ENCODE measurements at regions not wholly inside any gene's neighbourhood (a gene's known extent, or its start where the extent isn't known, plus 50 kb on each side); places are given as distances from the start of the nearest gene placed in this dataset.
"Not testable (repeated sequence)": the region's sequence is repeated elsewhere in the genome, so short reads cannot be mapped to it uniquely, and the experiment has no call there.

GRCh38 chr13:65268009-65268408 lies 1962.1 kb downstream of the PCDH9 start:
- no peak for DNase-seq
- ATAC-seq (ENCODE audit: poor library complexity): no peak
- intact Hi-C loops (cut with DNase I): no loop called here

DNA sequence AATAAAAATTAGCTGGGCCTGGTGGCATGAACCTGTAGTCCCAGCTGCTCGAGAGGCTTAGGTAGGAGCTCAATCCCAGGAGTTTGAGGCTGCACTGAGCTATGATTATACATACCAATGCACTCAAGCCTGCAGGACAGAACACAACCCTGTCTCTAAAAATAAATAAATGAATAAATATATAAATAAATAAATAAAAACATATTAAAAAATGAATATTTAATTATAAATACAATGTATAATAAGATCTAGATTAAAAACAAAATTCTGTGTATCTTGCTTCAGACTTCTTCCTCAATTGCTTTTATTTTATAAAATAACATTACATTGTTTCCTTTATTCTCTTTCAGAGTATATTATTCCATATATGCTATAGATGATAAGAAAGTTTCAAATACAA lies 1964.1 kb downstream of the PCDH9 start:
- ATAC-seq (ENCODE audit: poor library complexity) (no peak), DNase-seq (no peak)
- intact Hi-C loops (cut with DNase I): no loop called here

DNA sequence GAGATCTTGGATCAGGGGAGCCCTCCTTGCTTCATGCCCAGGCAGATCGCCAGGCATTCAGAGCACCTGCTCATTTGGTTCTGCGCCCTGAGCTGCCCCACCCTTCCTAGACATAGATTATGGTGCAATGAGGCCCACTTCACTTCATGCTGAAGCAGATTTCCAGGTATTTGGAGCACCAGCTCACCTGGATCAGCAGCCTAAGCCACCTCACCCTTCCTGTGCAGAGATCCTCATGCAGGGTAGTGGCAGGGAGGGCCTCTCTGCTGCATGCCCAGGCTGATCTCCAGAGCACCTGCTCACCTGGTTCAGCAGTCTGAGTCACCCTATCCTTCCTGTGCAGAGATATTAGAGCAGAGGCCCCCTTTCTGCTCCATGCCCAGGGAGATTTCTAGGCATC lies 1966.1 kb downstream of the PCDH9 start:
- DNase-seq (no peak), ATAC-seq (ENCODE audit: poor library complexity) (no peak)
- intact Hi-C loops (cut with DNase I): no loop called here

DNA sequence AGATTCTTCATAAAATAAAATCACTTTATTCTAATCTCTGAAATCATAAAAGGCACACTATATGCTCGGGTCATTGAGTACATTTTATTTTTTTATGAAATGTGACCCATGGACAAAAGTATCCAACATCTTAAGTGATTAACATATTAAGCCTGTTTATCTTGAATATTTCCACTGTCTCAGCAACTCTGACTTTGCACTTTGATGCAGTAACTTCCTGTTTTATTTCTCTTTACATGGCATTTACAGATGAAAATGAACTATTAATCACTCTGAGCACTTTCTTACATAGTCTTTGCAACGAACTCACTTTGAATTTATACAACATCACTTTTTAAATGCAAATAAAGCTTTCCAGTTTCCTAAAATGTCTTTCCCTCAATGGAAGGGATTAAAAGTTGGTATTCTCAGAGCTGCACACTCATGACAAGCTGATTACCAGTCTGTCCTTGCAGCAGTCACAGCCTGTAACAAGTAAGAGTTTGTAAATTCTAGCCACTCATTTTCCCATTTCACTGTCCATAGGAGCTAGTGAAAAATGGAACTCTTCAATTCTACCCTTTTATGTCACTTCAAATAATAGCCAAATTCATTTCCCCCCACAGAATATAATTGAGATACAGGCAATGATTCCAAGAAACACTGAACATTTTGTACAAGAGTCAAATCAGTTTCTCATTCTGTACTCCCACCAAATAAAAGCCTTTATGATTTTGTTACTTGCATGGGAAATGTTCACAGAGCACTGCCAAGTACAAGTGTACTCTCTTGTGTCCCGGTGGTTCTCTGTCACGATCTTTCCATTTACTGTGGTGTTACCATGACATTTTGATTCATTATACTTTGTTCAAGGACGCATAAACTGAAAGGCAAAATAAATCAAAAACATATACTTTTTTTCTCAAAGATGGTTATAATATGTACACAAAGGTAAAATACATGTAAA lies 1968.9 kb downstream of the PCDH9 start:
- intact Hi-C loops (cut with DNase I): no loop called here
- DNase-seq (no peak), ATAC-seq (ENCODE audit: poor library complexity) (no peak)

DNA sequence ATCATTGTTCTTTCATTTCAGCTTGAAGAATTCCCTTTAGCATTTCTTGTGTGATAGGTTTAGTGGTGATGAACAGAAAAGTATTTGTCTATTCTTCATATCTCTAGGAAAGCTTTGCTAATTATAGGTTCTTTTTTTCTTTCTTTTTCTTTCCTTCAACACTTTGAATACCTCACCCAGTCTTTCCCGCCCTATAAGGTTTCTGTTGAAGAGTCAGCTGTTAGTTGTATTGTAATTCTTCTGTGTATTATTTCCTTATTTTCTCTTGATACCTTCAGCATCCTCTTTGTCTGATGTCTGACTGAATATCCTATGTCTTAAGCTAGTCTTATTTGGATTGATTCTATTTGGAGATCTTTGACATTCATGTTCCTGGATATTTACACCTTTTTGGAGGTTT lies 1989.4 kb downstream of the PCDH9 start:
- intact Hi-C loops (cut with DNase I): no loop called here
- no peak for ATAC-seq (ENCODE audit: poor library complexity)
- DNase-seq: no peak

DNA sequence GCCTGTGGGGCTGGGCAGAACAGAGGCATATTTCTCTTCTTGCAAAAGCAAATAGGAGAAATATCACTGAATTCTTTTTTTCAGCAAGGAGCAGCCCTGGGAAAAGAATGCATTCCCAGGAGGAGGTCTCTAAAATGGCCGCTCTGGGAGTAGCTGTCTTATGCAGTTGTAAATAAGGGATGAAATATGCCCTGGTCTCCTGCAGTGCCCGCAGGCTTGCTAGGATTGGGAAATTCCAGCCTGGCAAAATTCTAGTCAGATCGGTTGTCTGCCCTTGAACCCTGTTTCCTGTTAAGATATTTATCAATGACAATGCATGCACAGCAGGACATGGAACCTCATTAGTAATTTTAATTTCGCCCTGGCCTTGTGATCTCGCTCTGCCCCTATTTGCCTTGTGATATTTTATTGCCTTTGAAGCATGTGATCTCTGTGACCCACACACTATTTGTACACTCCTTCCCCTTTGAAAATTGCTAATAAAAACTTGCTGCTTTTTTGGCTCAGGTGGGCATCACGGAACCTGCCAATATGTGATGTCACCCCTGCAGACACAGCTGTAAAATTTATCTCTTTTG lies 1993.2 kb downstream of the PCDH9 start:
- intact Hi-C loops (cut with DNase I): no loop called here
- ATAC-seq (ENCODE audit: poor library complexity) (no peak), DNase-seq (no peak)

DNA sequence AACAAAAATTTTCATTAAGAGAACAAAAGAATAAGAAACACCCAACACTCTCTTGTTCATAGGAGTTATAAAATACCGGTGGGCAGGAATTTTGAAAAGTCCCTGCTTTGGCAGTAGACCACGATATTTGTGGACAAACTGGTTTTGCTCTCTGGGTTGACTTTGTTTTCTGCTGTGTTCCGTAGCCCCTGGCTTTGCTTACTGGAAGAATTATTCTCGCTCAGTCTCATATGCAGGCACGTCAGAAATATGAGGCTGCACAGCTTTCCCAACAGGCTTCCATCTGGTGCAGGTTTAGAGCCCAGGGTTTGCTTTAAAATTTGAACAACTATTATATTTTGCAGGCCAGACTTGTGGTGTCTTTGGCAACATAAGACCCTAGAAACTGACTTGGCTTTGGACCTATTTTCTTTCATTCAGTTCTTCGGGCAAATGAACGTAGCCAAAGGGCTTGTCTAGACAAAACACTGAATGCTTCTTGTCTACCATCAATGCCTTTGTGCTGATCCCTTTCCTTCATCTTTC lies 2012.6 kb downstream of the PCDH9 start:
- DNase-seq (no peak), ATAC-seq (ENCODE audit: poor library complexity) (no peak)
- intact Hi-C loops (cut with DNase I): no loop called here

DNA sequence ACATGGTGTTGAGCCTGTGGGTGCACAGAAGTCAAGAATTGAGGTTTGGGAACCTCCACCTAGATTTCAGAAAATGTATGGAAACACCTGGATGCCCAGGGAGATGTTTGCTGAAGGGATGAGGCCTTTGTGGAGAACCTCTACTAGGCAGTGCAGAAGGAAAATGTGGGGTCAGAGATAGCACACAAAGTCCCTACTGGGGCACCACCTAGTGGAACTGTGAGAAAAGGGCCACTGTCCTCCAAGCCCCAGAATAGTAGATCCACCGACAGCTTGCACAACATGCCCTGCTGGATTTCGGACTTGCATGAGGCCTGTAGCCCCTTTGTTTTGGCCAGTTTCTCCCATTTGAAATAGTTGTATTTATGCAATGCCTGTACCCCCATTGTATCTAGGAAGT lies 2027.3 kb downstream of the PCDH9 start:
- intact Hi-C loops (cut with DNase I); DNase-seq; ATAC-seq (ENCODE audit: poor library complexity): not testable (repeated sequence)

DNA sequence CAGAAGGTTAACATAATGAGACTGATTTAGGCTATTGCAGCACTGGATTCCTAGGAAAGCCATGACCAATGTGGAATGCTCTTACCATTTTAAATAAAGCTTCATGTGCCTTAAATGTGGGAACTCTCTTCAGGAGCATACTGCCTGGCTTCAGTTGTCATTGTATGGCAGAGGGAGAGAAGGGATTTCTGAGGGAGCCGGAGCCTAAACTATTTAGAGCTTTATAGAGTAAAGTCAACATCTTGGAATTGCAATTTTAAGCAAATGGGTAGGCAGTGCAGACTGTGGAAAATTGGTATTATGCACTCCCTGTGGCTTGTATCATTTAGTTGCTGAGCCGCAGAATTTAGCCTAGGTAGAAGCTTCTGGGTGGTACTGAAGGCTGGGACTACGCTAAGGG lies 2041.4 kb downstream of the PCDH9 start:
- DNase-seq: no peak
- intact Hi-C loops (cut with DNase I): no loop called here
- ATAC-seq (ENCODE audit: poor library complexity): no peak

DNA sequence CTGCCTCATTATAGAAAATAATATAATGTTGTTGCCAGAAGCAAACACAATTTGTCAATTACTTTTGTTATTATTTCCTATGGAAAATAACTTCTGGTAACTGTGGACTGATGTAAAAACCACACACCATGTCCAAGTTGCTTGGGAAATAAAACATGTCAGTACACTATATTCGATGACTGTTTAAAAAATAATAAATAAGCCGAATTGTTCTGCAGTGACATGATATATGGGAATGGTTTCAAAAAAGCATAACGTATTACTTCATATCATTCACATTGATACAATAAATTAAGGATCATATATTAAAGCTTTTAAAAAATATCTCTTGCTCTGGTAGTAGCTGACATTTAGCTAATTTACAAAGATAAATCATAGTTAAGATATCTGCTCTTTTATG lies 2062.1 kb downstream of the PCDH9 start:
- ATAC-seq (ENCODE audit: poor library complexity) (no peak), DNase-seq (no peak)
- intact Hi-C loops (cut with DNase I): no loop called here

DNA sequence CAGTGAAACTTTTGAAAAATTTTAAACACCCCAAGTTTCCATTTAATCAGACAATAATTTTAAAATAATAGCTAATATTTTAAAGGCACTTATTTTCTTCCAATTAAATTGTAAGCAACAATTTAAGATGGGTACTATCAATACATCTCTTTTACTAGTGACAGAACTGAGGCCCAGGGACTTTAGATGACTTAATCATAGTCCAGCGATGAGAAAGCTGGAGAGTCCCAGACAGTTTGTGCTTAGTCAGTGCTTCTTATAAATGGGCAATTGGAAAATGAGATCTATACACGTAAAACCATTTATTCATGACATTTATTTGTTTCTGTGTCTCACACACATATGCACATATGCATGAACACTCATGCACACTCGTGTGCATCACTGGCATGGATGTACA lies 2063.5 kb downstream of the PCDH9 start:
- DNase-seq (no peak), ATAC-seq (ENCODE audit: poor library complexity) (no peak)
- intact Hi-C loops (cut with DNase I): no loop called here

DNA sequence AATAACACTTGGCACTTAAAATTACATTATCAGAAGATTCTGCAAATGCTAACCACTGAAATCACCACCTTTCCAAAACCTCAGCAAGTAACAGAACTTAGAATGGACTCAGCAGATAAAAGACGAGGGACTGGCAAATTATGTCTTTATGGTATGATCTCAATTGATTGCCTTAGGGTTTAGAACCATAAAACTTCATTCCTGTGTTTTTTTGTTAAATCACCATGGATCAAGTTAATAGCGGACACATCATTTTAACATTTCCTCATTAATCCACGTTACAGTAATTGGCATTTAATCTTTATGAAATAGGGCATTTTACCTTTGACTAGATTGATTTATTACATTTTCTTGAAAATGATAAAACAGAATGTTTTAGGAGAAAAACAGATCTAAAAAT lies 2070.3 kb downstream of the PCDH9 start:
- intact Hi-C loops (cut with DNase I): no loop called here
- ATAC-seq (ENCODE audit: poor library complexity) (no peak), DNase-seq (no peak)

GRCh38 chr13:65155861-65156260 lies 2074.3 kb downstream of the PCDH9 start:
- no peak for DNase-seq
- intact Hi-C loops (cut with DNase I): no loop called here
- no peak for ATAC-seq (ENCODE audit: poor library complexity)

DNA sequence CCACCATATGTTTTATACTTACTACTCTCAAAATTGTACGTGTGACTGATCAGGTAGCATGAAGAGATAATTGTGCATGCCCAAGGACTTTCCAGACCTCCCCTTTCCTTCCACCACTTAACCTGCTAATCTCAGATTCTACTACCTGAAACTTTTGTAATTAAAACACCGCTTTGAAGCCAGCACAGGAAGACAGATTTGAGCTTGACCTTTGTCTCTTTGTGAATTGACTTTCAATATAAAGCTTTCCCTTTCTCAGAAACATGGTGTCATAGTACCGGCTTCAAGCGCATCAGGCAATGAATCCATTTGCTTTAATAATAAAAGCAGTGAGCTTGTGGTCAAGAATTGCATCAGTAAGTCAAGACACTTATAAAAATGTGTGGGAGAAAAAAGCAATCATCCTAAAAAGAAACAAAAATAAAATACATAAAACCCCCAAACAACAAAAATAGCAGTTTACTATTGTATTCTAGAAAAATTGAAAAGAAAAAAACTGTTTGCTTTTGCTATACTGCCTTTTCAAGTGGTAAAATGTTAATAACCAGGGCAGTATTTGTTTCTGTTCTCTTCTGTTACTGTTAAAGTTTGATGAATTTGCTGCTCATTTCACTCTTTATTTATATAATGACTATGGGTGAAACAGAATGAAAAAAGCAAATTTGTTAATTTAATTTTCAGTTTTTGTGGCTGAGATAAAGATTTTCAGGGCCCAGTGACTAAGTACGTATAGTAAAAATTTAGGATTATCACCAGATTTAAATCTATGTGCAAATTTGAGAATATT lies 2075.3 kb downstream of the PCDH9 start:
- intact Hi-C loops (cut with DNase I): no loop called here
- no peak for ATAC-seq (ENCODE audit: poor library complexity)

DNA sequence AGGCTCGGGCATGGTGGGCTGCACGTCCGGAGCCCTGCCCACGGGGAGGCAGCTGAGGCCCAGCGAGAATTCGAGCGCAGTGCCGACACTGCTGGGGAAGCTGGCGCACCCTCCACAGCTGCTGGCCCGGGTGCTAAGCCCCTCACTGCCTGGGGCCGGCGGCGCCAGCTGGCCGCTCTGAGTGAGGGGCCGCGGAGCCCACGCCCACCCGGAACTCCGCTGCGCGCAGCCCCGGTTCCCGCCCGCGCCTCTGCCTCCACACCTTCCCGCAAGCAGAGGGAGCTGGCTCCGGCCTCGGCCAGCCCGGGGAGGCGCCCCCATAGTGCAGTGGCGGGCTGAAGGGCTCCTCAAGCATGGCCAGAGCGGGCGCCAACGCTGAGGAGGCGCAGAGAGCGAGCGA lies 2080.4 kb downstream of the PCDH9 start:
- no peak for ATAC-seq (ENCODE audit: poor library complexity)

More for the DNA sequence above, 2075.3 kb downstream of the PCDH9 start:
- no peak for DNase-seq

DNA sequence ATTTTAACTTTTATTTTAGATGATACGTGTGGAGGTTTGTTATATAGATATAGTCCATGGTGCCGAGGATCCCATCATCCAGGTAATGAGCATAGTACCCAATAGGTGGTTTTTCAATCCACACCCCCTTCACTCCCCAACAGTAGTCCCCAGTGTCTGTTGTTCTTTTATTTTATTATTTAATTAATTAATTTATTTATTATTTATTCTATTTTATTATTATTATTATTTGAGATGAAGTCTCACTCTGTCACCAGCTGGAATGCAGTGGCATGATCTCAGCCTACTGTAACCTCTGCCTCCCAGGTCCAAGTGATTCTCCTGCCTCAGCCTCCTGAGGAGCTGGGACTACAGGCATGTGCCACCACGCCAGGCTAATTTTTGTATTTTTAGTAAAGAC lies 2086.2 kb downstream of the PCDH9 start:
- intact Hi-C loops (cut with DNase I): no loop called here
- DNase-seq (no peak), ATAC-seq (ENCODE audit: poor library complexity) (no peak)

More for the DNA sequence above, 2080.4 kb downstream of the PCDH9 start:
- DNase-seq: no peak
- intact Hi-C loops (cut with DNase I): no loop called here

- intact Hi-C loops (cut with DNase I): no loop called here
- DNase-seq (no peak), ATAC-seq (ENCODE audit: poor library complexity) (no peak)
These were observed 2097.0 kb downstream of the PCDH9 start for GRCh38 chr13:65133094-65133493.

GRCh38 chr13:65125236-65125635 lies 2104.9 kb downstream of the PCDH9 start:
- DNase-seq (no peak), ATAC-seq (ENCODE audit: poor library complexity) (no peak)
- intact Hi-C loops (cut with DNase I): no loop called here

DNA sequence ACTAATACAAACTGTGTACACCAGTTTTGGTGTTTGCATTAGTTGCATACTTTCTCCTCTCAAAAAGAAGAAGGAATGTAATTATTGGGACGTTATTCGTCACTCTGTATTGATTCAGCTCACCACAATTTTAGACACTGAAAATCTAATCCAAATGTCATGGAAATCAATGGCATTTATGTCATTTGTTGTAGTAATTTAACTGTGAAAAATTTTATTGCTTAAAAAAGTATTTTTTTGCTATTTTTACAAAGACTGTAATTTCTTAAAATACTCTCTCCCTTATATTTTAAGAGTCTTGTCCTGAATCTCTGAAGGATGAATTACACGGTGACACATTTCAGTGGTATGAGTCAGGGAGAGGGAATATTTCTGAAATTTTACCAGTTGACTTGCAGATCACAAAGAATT lies 2117.6 kb downstream of the PCDH9 start:
- ATAC-seq (ENCODE audit: poor library complexity): no peak
- no peak for DNase-seq
- intact Hi-C loops (cut with DNase I): no loop called here
